WI38 (cell line): ENCODE measurements at regions not wholly inside any gene's neighbourhood (a gene's known extent, or its start where the extent isn't known, plus 50 kb on each side); places are given as distances from the start of the nearest gene placed in this dataset.

Source experiments
- H3K4me3 ChIP-seq: 2 replicates; pipeline ENCODE4 v1.5.1; 2011; ENCODE audit warnings: low read depth, mild to moderate bottlenecking, control low read depth, low read length
- CTCF ChIP-seq: IDR thresholded peaks from 2 replicates; pipeline ENCODE4 v1.5.1; 2012; ENCODE audit warnings: low read depth, mild to moderate bottlenecking, control low read depth, low read length

DNA sequence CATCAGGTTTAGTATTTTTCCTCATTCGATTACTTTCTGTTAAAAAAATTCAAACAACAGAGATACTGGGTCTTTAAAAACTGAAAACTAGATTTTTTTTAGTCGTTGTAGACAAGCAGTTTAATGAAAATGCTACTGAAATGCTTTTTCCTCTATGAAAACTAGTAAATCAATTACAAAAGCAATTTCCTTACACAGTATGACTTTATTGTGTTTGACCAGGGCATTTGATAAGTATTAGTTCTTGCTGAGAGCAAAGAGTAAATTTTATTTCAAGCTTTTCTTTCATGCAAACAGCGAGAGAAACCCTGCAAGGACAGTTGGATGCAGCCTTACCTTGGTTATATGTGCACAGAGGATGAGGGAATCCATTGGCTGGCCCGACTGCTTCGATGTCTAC, 308.5 kb downstream of the MAT2B start:
- no peak for TF ChIP-seq CTCF
- H3K4me3 ChIP-seq: no peak overlapping the region

DNA sequence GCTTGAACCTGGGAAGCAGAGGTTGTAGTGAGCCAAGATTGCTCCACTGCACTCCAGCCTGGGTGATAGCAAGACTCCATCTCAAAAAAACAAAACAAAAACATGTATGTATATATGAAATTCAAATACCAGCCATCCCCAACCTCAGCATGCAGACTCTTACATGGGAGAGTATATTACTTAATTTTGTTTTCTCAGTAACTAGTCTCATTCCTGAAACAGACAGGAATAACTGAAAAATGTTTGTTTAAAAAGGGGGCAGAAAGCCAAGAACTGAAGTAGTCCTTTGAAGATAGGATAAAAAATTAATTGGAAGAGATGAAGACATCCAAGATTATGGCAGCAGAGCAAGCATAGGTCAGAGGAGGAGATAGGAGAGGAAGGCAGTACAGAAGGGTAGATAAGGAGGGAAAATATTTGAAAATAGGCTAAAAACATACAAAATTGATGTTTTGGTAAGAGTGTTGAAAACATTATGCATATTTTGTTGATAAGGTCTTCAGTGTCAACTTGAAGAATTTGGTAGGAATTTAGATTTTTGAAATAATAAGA, 309.9 kb downstream of the MAT2B start:
- H3K4me3 ChIP-seq: no peak overlapping the region
- no peak for TF ChIP-seq CTCF

GRCh38 chr5:163821142-163821541, 315.7 kb downstream of the MAT2B start:
- no peak overlapping the region for H3K4me3 ChIP-seq
- no peak for TF ChIP-seq CTCF

GRCh38 chr5:163822548-163822947, 317.1 kb downstream of the MAT2B start:
- no peak for TF ChIP-seq CTCF
- no peak overlapping the region for H3K4me3 ChIP-seq

DNA sequence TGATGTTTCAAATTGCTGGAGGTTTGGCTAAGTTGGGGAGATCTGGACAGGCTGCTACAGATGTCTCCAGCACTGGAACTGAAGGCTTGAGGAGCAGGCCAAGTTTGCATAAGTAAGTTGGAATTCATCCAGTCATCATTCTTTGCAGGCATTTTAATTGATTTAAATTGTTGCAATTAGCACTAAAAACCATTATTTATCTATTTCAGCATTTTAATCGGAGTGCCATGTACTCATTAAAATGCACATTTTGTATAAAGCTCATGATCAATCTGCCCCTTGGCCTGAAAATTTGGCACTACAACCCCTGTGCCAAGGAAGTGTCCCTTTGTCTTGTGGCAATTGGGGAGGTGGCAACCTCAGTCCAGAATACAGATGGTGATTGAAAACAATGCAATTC, 320.2 kb downstream of the MAT2B start:
- TF ChIP-seq CTCF: no peak
- H3K4me3 ChIP-seq: no peak overlapping the region

DNA sequence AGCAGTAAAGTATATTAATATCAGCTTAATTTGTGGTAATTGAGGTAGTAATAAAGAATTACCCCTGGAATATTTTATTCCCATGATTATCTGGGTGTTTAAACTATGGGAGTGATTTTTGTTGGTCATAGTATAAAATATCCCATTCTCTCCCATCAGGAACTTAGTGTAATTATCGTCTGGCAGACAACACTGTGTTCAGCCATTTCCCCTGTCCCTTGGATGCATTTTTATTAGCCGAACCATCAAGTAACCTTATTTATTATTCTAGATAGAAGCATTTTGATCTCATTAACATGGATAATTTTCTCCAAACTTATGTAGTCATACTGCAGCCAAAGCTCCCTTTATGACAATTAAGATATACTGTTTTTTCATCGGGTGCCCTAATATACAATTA, 320.8 kb downstream of the MAT2B start:
- no peak for TF ChIP-seq CTCF
- H3K4me3 ChIP-seq: no peak overlapping the region

DNA sequence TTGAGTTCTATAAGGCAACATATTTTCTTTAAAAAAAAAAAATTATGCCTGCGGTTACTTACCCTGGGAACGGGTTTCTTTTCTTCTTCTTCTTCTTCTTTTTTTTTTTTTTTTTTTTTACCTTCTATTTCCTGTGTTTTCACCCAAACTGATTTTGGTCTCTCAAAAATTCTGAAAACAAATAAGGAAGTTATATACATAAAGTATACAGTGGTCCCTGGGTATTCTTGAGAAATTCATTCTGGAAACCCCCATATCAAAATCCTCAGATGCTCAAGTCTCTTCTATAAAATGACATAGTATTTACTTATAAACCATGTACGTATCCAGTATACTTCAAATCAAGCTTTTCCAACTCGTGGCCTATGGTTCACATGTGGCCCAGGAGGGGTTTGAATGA, 326.7 kb downstream of the MAT2B start:
- no peak overlapping the region for H3K4me3 ChIP-seq
- TF ChIP-seq CTCF: no peak
